SK-N-MC (cell line): ENCODE measurements at regions not wholly inside any gene's neighbourhood (a gene's known extent, or its start where the extent isn't known, plus 50 kb on each side); places are given as distances from the start of the nearest gene placed in this dataset.

ENCODE experiments used
- EZH2 ChIP-seq: fragments of 200-600 bp; sonication (generic); IDR thresholded peaks from one replicate; pipeline ENCODE4 v1.6.1; 2017; ENCODE audit warnings: antibody characterized with exemption
- POLR2AphosphoS5 ChIP-seq: IDR thresholded peaks from 2 replicates; pipeline ENCODE4 v1.6.1; 2012; ENCODE audit warnings: mild to moderate bottlenecking, low read depth, low read length, borderline replicate concordance

DNA sequence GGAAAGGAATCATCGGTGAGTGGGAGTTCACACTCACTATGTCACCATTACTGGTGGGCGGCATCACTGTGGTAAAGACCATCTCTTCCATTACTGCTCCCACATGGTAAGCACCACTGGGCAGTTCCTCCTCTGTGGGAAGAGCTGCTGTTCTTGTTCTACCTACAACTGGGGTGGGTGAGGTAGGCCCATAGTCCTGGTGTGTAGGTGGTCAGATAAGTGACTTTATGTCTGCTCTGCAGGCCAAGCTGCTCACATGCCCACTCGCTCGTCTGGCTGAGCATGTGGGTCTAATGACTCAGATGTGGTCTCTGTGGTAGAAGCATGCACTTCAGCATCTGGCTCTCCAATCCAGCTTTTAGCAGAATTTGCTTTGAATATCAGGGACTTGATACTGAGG is 82.9 kb downstream of the TMEM215 start:
- no peak for TF ChIP-seq EZH2
- no peak for TF ChIP-seq POLR2AphosphoS5
